Stimulated activated effector memory CD8-positive, alpha-beta T cell treated with anti-CD3 and anti-CD28 coated beads, Interleukin-12 subunit alpha, Interleukin-12 subunit beta, amount 100 ng/mL, for 72 hours (primary cell): ENCODE measurements at regions not wholly inside any gene's neighbourhood (a gene's known extent, or its start where the extent isn't known, plus 50 kb on each side); places are given as distances from the start of the nearest gene placed in this dataset.
A peak's percentile ranks its signal among the peaks of the same experiment; 100 is the strongest.

ENCODE experiments used
- ATAC-seq: fragments of 150-1000 bp; cut with Tn5 transposase; 2 replicates; pipeline ENCODE4 v1.10.0; 2021
- DNase-seq, 2 donors: peaks; one replicate each; pipeline ENCODE4 v3.0.0; 2021 to 2022; ENCODE audit warnings: low spot score in 2 of 2
- H3K27ac Mint-ChIP-seq: one replicate; pipeline ENCODE4 v1.8.0; 2022; ENCODE audit warnings: mild to moderate bottlenecking, mixed read lengths
- H3K36me3 Mint-ChIP-seq: one replicate; pipeline ENCODE4 v1.8.0; 2022; ENCODE audit warnings: mild to moderate bottlenecking, mixed read lengths
- H3K4me1 Mint-ChIP-seq: one replicate; pipeline ENCODE4 v1.8.0; 2022; ENCODE audit warnings: mixed read lengths
- H3K4me3 Mint-ChIP-seq: one replicate; pipeline ENCODE4 v1.8.0; 2022; ENCODE audit warnings: mild to moderate bottlenecking, mixed read lengths
- H3K9me3 Mint-ChIP-seq: one replicate; pipeline ENCODE4 v1.8.0; 2022; ENCODE audit warnings: mixed read lengths

DNA sequence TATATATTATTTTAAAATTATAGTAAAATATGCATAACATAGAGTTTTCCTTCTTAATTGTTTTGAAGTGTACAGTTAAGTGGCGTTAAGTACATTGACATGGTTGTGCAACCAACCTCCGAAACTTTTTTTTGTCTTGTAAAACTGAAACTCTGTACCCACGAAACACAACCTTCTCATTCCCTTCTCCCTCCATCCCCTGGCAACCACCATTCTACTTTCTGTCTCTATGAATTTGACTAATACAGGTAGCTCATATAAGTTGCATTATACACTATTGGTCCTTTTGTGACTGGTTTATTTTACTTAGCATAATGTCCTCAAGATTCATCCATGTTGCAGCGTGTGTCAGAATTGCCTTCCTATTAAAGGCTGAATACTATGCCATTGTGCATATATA lies 179.4 kb downstream of the SATB1 start:
- DNase-seq: no peak
- Mint-ChIP-seq H3K27ac (no peak overlapping the region), H3K36me3 (no peaks in the 10 kb centered on the region), H3K4me3 (no peak overlapping the region), H3K9me3 (no peaks in the 10 kb centered on the region), H3K4me1 (no peaks in the 10 kb centered on the region)
- peak; percentile 90 for ATAC-seq

DNA sequence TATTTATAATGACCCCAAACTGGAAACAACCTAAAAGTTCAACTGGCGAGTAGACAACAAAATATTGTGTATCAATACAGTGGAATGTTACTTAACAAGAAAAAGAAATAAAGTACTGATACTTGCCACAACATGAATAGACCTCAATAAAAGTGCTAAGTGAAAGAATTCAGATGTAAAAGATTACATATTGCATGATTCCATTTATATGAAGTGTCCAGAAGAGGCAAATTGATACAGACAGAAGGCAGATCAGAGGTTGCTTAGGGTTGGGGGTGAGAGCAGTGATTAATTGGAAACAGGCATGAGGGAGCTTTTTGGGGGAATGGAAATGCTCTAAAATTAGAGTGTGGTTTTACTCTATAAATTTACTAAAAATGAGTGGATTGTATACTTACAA lies 183.3 kb downstream of the SATB1 start:
- Mint-ChIP-seq H3K4me3 (no peak overlapping the region), H3K9me3 (no peaks in the 10 kb centered on the region), H3K36me3 (no peaks in the 10 kb centered on the region), H3K4me1 (no peaks in the 10 kb centered on the region), H3K27ac (no peak overlapping the region)
- DNase-seq: no peak
- ATAC-seq: no peak

DNA sequence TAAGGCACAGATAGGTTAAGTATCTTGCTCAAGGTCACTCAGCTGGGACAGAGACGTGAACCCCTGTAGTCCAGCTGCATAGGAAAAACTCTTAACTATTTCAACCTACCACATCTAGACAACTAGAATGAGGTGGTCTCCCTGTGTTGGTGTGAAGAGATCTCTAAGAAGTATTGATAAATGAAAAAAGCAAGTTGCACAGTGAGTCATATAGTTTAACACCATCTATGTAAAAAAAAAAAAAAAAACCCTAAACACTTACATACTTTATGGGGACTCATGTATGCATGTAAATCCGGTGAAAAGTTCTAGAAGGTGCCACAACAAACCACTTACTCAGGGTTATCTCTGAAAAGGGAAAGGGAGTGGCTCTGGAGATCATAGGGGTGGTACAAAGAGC lies 185.5 kb downstream of the SATB1 start:
- Mint-ChIP-seq H3K4me1 (no peaks in the 10 kb centered on the region), H3K36me3 (no peaks in the 10 kb centered on the region), H3K4me3 (no peak overlapping the region), H3K27ac (no peak overlapping the region), H3K9me3 (no peaks in the 10 kb centered on the region)
- ATAC-seq (peak; percentile 55), DNase-seq (no peak)

DNA sequence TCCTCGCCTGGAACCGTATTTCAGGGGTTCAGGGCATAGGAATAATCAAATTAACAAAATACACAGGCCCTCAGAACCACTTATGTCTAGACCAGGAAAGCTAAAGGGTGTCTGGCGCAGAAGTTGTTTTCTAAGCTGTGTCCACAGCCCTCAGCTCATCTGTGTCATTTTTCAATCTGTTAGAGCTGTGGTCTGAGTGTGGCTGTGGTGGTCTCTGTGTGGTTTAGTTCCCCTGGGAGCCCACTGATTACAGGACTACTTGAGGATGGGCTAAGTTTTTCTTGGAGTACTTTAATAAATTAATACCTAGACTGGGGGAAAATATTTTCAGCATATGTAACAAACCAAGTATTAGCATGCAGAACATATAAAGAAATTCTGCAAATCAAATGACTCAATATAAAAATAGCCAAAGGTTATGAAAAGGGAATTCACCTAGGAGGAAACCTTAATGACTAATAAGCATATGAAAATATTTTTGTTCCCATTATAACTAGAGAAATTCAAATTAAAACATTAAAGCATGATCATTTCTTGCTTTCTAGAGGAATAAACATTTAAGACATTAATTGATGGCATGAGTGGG lies 186.3 kb downstream of the SATB1 start:
- H3K4me1 Mint-ChIP-seq: no peaks in the 10 kb centered on the region
- no peaks in the 10 kb centered on the region for H3K9me3 Mint-ChIP-seq
- no peak overlapping the region for H3K4me3 Mint-ChIP-seq
- no peak overlapping the region for H3K27ac Mint-ChIP-seq
- DNase-seq (no peak), ATAC-seq (no peak)
- no peaks in the 10 kb centered on the region for H3K36me3 Mint-ChIP-seq

DNA sequence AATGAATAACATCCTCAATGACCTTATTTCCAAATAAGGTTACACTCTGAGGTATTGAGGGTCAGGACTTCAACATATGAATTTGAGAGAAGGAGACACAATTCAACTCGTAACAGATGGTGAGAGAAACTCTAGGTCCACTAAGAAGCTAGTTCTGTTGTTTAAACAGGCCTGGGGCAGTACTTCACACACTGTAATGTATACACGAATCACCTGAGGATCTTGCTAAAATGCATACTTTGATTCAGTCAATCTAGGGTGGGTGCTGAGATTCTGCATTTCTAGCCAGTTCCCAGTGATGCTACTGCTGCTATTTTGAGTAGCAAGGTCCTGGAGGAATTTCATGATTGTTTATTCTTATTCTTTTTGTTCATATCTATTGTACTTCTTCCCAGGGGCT lies 186.8 kb downstream of the SATB1 start:
- no peak for DNase-seq
- Mint-ChIP-seq H3K36me3 (no peaks in the 10 kb centered on the region), H3K27ac (no peak overlapping the region), H3K9me3 (no peaks in the 10 kb centered on the region), H3K4me1 (no peaks in the 10 kb centered on the region), H3K4me3 (no peak overlapping the region)
- ATAC-seq: no peak

- no peak for DNase-seq
- no peaks in the 10 kb centered on the region for H3K9me3 Mint-ChIP-seq
- H3K27ac Mint-ChIP-seq: peak overlapping the region; percentile 20
- no peaks in the 10 kb centered on the region for H3K4me1 Mint-ChIP-seq
- ATAC-seq: peak; percentile 97
- no peaks in the 10 kb centered on the region for H3K36me3 Mint-ChIP-seq
- H3K4me3 Mint-ChIP-seq: no peak overlapping the region
Observed at GRCh38 chr3:18237251-18238005, 187.7 kb downstream of the SATB1 start.

GRCh38 chr3:18236726-18237125 lies 188.4 kb downstream of the SATB1 start:
- H3K27ac Mint-ChIP-seq: no peak overlapping the region
- H3K4me3 Mint-ChIP-seq: no peak overlapping the region
- H3K36me3 Mint-ChIP-seq: no peaks in the 10 kb centered on the region
- no peak for DNase-seq
- no peaks in the 10 kb centered on the region for H3K9me3 Mint-ChIP-seq
- no peaks in the 10 kb centered on the region for H3K4me1 Mint-ChIP-seq
- ATAC-seq: no peak

DNA sequence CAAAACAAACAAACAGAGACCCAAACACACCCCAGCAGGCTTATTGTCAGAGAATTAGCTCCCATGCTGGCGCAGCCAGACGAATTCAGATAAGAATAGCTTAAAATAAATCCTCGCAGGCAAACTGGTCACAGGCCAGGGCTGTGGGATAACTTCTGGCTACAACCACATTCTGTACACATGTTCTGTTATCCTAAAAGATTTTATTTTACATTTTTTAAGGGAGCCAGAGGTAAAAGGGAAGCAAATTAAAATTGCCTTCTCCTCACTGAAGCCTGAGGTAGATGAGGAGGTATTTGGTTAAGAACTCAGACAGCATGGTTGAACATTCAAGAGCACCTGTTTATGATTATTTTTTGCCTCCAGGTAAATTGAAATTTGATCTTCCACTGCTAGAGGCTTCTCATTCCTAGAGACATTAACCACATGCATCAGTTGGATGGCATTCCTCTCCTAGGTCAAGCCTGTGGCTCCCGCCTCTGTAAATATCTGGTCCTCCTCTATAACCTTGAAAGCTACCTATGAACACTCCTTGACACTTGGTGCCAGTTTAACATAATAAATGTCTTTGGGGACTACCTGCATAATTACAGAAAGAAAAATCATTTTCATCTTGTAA lies 190.3 kb downstream of the SATB1 start:
- no peaks in the 10 kb centered on the region for H3K36me3 Mint-ChIP-seq
- H3K9me3 Mint-ChIP-seq: no peaks in the 10 kb centered on the region
- no peak overlapping the region for H3K27ac Mint-ChIP-seq
- ATAC-seq: no peak
- DNase-seq: no peak
- H3K4me3 Mint-ChIP-seq: no peak overlapping the region
- no peaks in the 10 kb centered on the region for H3K4me1 Mint-ChIP-seq

DNA sequence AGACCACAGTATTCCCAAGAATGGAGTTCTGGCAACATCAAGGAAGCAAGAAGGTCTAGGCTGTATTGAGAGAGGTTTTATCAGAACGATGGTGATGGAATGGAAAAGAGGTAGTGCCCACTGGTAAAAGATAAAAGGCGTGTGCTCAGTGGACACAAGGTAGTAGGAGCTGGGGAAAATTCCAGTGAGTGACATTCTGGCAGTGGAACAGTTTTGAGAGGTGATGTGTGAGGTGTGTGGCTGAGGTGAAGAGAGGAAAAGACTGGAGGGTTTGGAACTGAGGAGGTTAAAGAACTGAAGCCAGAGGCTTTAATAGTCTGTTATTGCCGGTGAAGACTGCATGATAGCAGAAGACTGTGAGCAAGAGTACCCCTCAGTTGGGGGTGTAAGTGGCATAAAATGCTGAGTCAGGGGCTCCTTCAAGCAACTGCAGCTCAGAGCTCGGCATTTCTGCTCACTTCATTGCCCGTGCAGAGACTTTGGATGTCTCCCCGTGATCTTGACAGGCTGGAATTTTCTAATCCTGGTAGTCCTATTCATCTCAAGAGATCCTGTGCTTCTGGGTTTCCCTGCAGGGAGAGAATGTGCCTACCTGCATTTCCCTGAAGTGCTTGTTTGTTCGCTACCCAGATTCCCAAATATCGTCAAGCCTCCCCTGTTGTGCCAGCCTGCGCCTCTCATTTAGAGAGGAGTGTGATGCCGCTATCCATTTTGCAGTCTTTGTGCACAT lies 191.0 kb downstream of the SATB1 start:
- no peak overlapping the region for H3K4me3 Mint-ChIP-seq
- H3K4me1 Mint-ChIP-seq: no peaks in the 10 kb centered on the region
- H3K27ac Mint-ChIP-seq: no peak overlapping the region
- DNase-seq: no peak
- H3K9me3 Mint-ChIP-seq: no peaks in the 10 kb centered on the region
- ATAC-seq: no peak
- H3K36me3 Mint-ChIP-seq: no peaks in the 10 kb centered on the region

GRCh38 chr3:18232317-18232716 lies 192.8 kb downstream of the SATB1 start:
- DNase-seq (no peak), ATAC-seq (no peak)
- Mint-ChIP-seq H3K4me3 (no peak overlapping the region), H3K4me1 (no peaks in the 10 kb centered on the region), H3K27ac (no peak overlapping the region), H3K9me3 (no peaks in the 10 kb centered on the region), H3K36me3 (no peaks in the 10 kb centered on the region)

GRCh38 chr3:18228060-18228459 lies 197.1 kb downstream of the SATB1 start:
- Mint-ChIP-seq H3K9me3 (no peaks in the 10 kb centered on the region), H3K36me3 (no peaks in the 10 kb centered on the region), H3K4me3 (no peak overlapping the region), H3K4me1 (peaks cover 11% of the 10 kb centered on the region), H3K27ac (no peak overlapping the region)
- no peak for ATAC-seq
- no peak for DNase-seq

GRCh38 chr3:18225709-18226108 lies 199.4 kb downstream of the SATB1 start:
- peak; percentile 66 for ATAC-seq
- Mint-ChIP-seq H3K4me3 (no peak overlapping the region), H3K4me1 (peaks cover 11% of the 10 kb centered on the region), H3K9me3 (no peaks in the 10 kb centered on the region), H3K36me3 (no peaks in the 10 kb centered on the region), H3K27ac (no peak overlapping the region)
- DNase-seq: no peak

DNA sequence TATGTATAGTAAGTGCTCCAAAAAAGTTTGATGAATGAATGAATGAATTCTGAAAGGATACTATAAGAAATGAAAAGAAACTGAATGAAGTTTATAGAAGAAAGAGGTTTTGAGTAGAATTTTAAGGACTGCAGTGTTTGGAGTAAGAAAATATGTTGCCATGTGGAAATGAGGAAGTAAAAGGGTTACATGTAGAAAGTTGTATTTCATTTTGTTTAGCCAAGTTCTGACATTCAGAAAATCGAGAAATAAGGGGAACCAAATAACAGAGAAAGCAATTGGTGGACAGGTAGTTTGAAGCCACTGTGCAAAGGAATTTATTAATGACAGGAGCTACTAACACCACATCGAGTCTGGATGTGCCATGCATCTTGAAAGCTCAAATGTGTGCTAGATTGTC lies 200.7 kb downstream of the SATB1 start:
- ATAC-seq (no peak), DNase-seq (no peak)
- H3K9me3 Mint-ChIP-seq: no peaks in the 10 kb centered on the region
- no peak overlapping the region for H3K27ac Mint-ChIP-seq
- no peaks in the 10 kb centered on the region for H3K36me3 Mint-ChIP-seq
- H3K4me3 Mint-ChIP-seq: no peak overlapping the region
- H3K4me1 Mint-ChIP-seq: peaks cover 11% of the 10 kb centered on the region

DNA sequence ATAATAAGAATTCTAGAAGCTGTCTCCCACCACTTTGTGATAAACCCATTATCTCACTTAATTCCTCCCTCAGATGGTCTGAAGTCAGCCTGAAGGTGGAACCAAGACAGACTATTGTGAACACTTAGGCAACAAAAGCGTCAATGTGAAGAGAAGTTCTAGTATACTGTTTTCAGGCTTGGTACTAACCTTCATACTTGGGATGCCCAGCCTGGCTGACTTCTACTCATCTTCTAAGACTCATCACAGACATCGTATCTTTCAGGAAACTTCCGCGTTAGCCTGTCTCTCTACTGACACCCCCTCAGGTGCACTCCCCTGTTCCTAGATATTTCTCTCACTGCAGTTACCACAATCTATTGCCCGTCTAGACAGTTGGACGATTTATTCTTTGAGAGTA lies 201.2 kb downstream of the SATB1 start:
- H3K4me3 Mint-ChIP-seq: no peak overlapping the region
- no peaks in the 10 kb centered on the region for H3K9me3 Mint-ChIP-seq
- DNase-seq: no peak
- ATAC-seq: no peak
- H3K27ac Mint-ChIP-seq: no peak overlapping the region
- peaks cover 11% of the 10 kb centered on the region for H3K4me1 Mint-ChIP-seq
- no peaks in the 10 kb centered on the region for H3K36me3 Mint-ChIP-seq

GRCh38 chr3:18223571-18223970 lies 201.6 kb downstream of the SATB1 start:
- no peak overlapping the region for H3K27ac Mint-ChIP-seq
- H3K36me3 Mint-ChIP-seq: no peaks in the 10 kb centered on the region
- no peak for DNase-seq
- no peak overlapping the region for H3K4me3 Mint-ChIP-seq
- no peaks in the 10 kb centered on the region for H3K9me3 Mint-ChIP-seq
- peaks cover 11% of the 10 kb centered on the region for H3K4me1 Mint-ChIP-seq
- peak; percentile 56 for ATAC-seq

- DNase-seq (no peak), ATAC-seq (no peak)
- Mint-ChIP-seq H3K4me1 (peaks cover 11% of the 10 kb centered on the region), H3K27ac (no peak overlapping the region), H3K9me3 (no peaks in the 10 kb centered on the region), H3K36me3 (no peaks in the 10 kb centered on the region), H3K4me3 (no peak overlapping the region)
Observed at GRCh38 chr3:18222686-18223085, 202.5 kb downstream of the SATB1 start.
